A673 (cell line): ENCODE measurements at regions not wholly inside any gene's neighbourhood (a gene's known extent, or its start where the extent isn't known, plus 50 kb on each side); places are given as distances from the start of the nearest gene placed in this dataset.

Experiments
- BruUV-seq: library from RNA; stranded (reverse); fragments of 400-500 nt; replicated peaks from 2 replicates; lab custom pipeline; 2021; lab: Mats Ljungman, UMichigan
- CTCF ChIA-PET: fragments of 300-600 bp; sonication (Branson Sonifier 250); formaldehyde crosslinking; loops from one replicate; lab custom pipeline; 2022; ENCODE audit warnings: antibody characterized with exemption; lab: Charles Lee
- POLR2A ChIA-PET: fragments of 300-600 bp; sonication (Branson Sonifier 250); formaldehyde crosslinking; loops from one replicate; lab custom pipeline; 2022; ENCODE audit warnings: antibody characterized with exemption; ENCODE audit not compliant: low non-redundant PET; lab: Charles Lee
- DNase-seq: peaks from one replicate; pipeline ENCODE4 v3.0.0-alpha.2; 2015; ENCODE audit warnings: low spot score
- H3K27ac ChIP-seq: fragments of 200-600 bp; sonication (generic); 2 replicates; pipeline ENCODE4 v1.5.1; 2016; ENCODE audit warnings: mixed run types, low read depth, mild to moderate bottlenecking, mixed read lengths, antibody characterized with exemption, low read length; ENCODE audit not compliant: poor library complexity, severe bottlenecking
- H3K27me3 ChIP-seq: fragments of 200-600 bp; sonication (generic); replicated peaks from 2 replicates; pipeline ENCODE4 v1.6.1; 2017; ENCODE audit warnings: mixed run types, low read depth, mild to moderate bottlenecking, mixed read lengths, antibody characterized with exemption, low read length; ENCODE audit not compliant: insufficient read depth, poor library complexity
- H3K36me3 ChIP-seq: fragments of 200-600 bp; sonication (generic); 2 replicates; pipeline ENCODE4 v1.6.1; 2016; ENCODE audit warnings: mixed run types, mild to moderate bottlenecking, mixed read lengths, antibody characterized with exemption, low read length; ENCODE audit not compliant: insufficient read depth, poor library complexity, severe bottlenecking
- H3K4me1 ChIP-seq: fragments of 200-600 bp; sonication (generic); 2 replicates; pipeline ENCODE4 v1.6.1; 2017; ENCODE audit warnings: mixed run types, mild to moderate bottlenecking, mixed read lengths, antibody characterized with exemption, low read length; ENCODE audit not compliant: insufficient read depth, poor library complexity, severe bottlenecking
- H3K4me3 ChIP-seq: fragments of 200-600 bp; sonication (generic); 2 replicates; pipeline ENCODE4 v1.5.1; 2016; ENCODE audit warnings: low read depth, mixed run types, mild to moderate bottlenecking, mixed read lengths, low read length; ENCODE audit not compliant: poor library complexity, severe bottlenecking
- H3K9me3 ChIP-seq: fragments of 200-600 bp; sonication (generic); 2 replicates; pipeline ENCODE4 v1.6.1; 2016; ENCODE audit warnings: mixed run types, low read depth, mild to moderate bottlenecking, mixed read lengths, antibody characterized with exemption, low read length; ENCODE audit not compliant: poor library complexity, severe bottlenecking
- CTCF ChIP-seq: fragments of 300-800, 200-600 bp; sonication (generic); conservative IDR thresholded peaks from 2 replicates; pipeline ENCODE4 v1.5.1; 2017; ENCODE audit warnings: low read depth, mild to moderate bottlenecking, antibody characterized with exemption, low read length, moderate library complexity, mixed read lengths
- EZH2 ChIP-seq: fragments of 200-600 bp; sonication (generic); IDR thresholded peaks from 2 replicates; pipeline ENCODE4 v1.6.1; 2017; ENCODE audit warnings: borderline replicate concordance, low read depth, mild to moderate bottlenecking, mixed read lengths, antibody characterized with exemption, low read length; ENCODE audit not compliant: poor library complexity, severe bottlenecking
- intact Hi-C: fragments of 100-400 bp; cut with micrococcal nuclease; formaldehyde crosslinking; loops from one replicate; pipeline ENCODE4 v1.10.0; 2022; ENCODE audit not compliant: unreplicated experiment

- Histone ChIP-seq H3K9me3 (no peaks in the 10 kb centered on the region), H3K27me3 (no peaks in the 10 kb centered on the region), H3K36me3 (no peaks in the 10 kb centered on the region), H3K4me1 (peaks cover 2% of the 10 kb centered on the region), H3K4me3 (no peak overlapping the region), H3K27ac (no peak overlapping the region)
- intact Hi-C loops: no loop called here
- no peak for DNase-seq
- no TSS peak for BruUV-seq
- ChIA-PET CTCF (no interaction called here), POLR2A (no interaction called here)
- no peak for TF ChIP-seq CTCF
- TF ChIP-seq EZH2: no peak
These were observed 950.7 kb upstream of the FLRT2 start for GRCh38 chr14:84579292-84579691.

- no peak for DNase-seq
- no peaks in the 10 kb centered on the region for H3K36me3 ChIP-seq
- no TSS peak for BruUV-seq
- intact Hi-C loops: no loop called here
- ChIA-PET CTCF (no interaction called here), POLR2A (no interaction called here)
- H3K27me3 ChIP-seq: no peaks in the 10 kb centered on the region
- peaks cover 2% of the 10 kb centered on the region for H3K4me1 ChIP-seq
- TF ChIP-seq EZH2: no peak
- TF ChIP-seq CTCF: no peak
- H3K9me3 ChIP-seq: no peaks in the 10 kb centered on the region
- no peak overlapping the region for H3K27ac ChIP-seq
- H3K4me3 ChIP-seq: no peak overlapping the region
These were observed 948.9 kb upstream of the FLRT2 start for GRCh38 chr14:84581041-84581440.

- H3K27ac ChIP-seq: no peak overlapping the region
These were observed 945.4 kb upstream of the FLRT2 start for GRCh38 chr14:84584511-84584910.

GRCh38 chr14:84591827-84592445 is 938.0 kb upstream of the FLRT2 start:
- no TSS peak for BruUV-seq
- CTCF ChIA-PET: no interaction called here
- peaks cover 36% of the 10 kb centered on the region for H3K4me1 ChIP-seq

More at GRCh38 chr14:84584511-84584910, 945.4 kb upstream of the FLRT2 start:
- no peak for TF ChIP-seq EZH2
- no TSS peak for BruUV-seq
- H3K4me1 ChIP-seq: peaks cover 3% of the 10 kb centered on the region
- no peaks in the 10 kb centered on the region for H3K36me3 ChIP-seq
- no peak for DNase-seq
- no peaks in the 10 kb centered on the region for H3K27me3 ChIP-seq
- H3K9me3 ChIP-seq: no peaks in the 10 kb centered on the region
- ChIA-PET CTCF (no interaction called here), POLR2A (no interaction called here)
- intact Hi-C loops: no loop called here
- no peak overlapping the region for H3K4me3 ChIP-seq

More at GRCh38 chr14:84591827-84592445, 938.0 kb upstream of the FLRT2 start:
- H3K27ac ChIP-seq: peak overlapping the region; percentile 69
- peak; percentile 96 for DNase-seq
- H3K36me3 ChIP-seq: no peaks in the 10 kb centered on the region
- intact Hi-C loops: loop anchor here (5.0 to 10.0 kb wide), 4 partner anchors 213 to 940 kb away; partner anchors contain the start of gene FLRT2
- H3K27me3 ChIP-seq: no peaks in the 10 kb centered on the region
- POLR2A ChIA-PET: no interaction called here
- no peak overlapping the region for H3K4me3 ChIP-seq
- TF ChIP-seq CTCF (no peak), EZH2 (no peak)
- H3K9me3 ChIP-seq: no peaks in the 10 kb centered on the region
